HUES48 (cell line): ENCODE measurements at regions not wholly inside any gene's neighbourhood (a gene's known extent, or its start where the extent isn't known, plus 50 kb on each side); places are given as distances from the start of the nearest gene placed in this dataset.
"Not testable (repeated sequence)": the region's sequence is repeated elsewhere in the genome, so short reads cannot be mapped to it uniquely, and the experiment has no call there.

Source experiments
- H3K27ac ChIP-seq: one replicate; pipeline ENCODE4 v1.7.0; 2013; ENCODE audit warnings: low read depth, low read length, inconsistent platforms
- H3K27me3 ChIP-seq: 2 replicates; pipeline ENCODE4 v1.6.1; 2013; ENCODE audit warnings: mild to moderate bottlenecking, low read length; ENCODE audit not compliant: control insufficient read depth, insufficient read depth
- H3K36me3 ChIP-seq: 2 replicates; pipeline ENCODE4 v1.6.1; 2013; ENCODE audit warnings: low read length; ENCODE audit not compliant: control insufficient read depth, insufficient read depth
- H3K4me1 ChIP-seq: 2 replicates; pipeline ENCODE4 v1.6.1; 2013; ENCODE audit warnings: mild to moderate bottlenecking, low read length; ENCODE audit not compliant: control insufficient read depth, insufficient read depth
- H3K4me3 ChIP-seq: 2 replicates; pipeline ENCODE4 v1.5.1; 2013; ENCODE audit warnings: mild to moderate bottlenecking, low read depth, low read length
- H3K9ac ChIP-seq: 2 replicates; pipeline ENCODE4 v1.6.1; 2013; ENCODE audit warnings: mild to moderate bottlenecking, low read depth, low read length, moderate library complexity
- H3K9me3 ChIP-seq: 2 replicates; pipeline ENCODE4 v1.6.1; 2013; ENCODE audit warnings: low read length; ENCODE audit not compliant: control insufficient read depth, insufficient read depth

GRCh38 chr4:189826657-189827056, 114.0 kb upstream of the FRG1 start:
- no peaks in the 10 kb centered on the region for H3K27me3 ChIP-seq
- H3K9me3 ChIP-seq = peaks cover 12% of the 10 kb centered on the region
- peaks cover 6% of the 10 kb centered on the region; the same call in 1 of the 2 replicates for H3K4me1 ChIP-seq
- H3K27ac ChIP-seq = no peak overlapping the region
- H3K9ac ChIP-seq = no peak overlapping the region
- no peak overlapping the region for H3K4me3 ChIP-seq
- H3K36me3 ChIP-seq = no peaks in the 10 kb centered on the region

GRCh38 chr4:189828081-189828697, 112.5 kb upstream of the FRG1 start:
- no peak overlapping the region for H3K4me3 ChIP-seq
- H3K36me3 ChIP-seq = no peaks in the 10 kb centered on the region
- peaks cover 6% of the 10 kb centered on the region; the same call in 1 of the 2 replicates for H3K4me1 ChIP-seq
- no peaks in the 10 kb centered on the region for H3K27me3 ChIP-seq
- H3K9me3 ChIP-seq = peaks cover 12% of the 10 kb centered on the region
- H3K27ac ChIP-seq = no peak overlapping the region
- no peak overlapping the region for H3K9ac ChIP-seq

- peaks cover 8% of the 10 kb centered on the region; the same call in 1 of the 2 replicates for H3K9me3 ChIP-seq
- H3K27ac ChIP-seq = no peak overlapping the region
- no peak overlapping the region for H3K9ac ChIP-seq
- H3K4me3 ChIP-seq = no peak overlapping the region
- no peaks in the 10 kb centered on the region for H3K4me1 ChIP-seq
- H3K27me3 ChIP-seq = no peaks in the 10 kb centered on the region
- no peaks in the 10 kb centered on the region for H3K36me3 ChIP-seq
Observed at GRCh38 chr4:189832528-189832927, 108.1 kb upstream of the FRG1 start.

- Histone ChIP-seq H3K9me3 (peaks cover 11% of the 10 kb centered on the region), H3K4me3 (no peak overlapping the region), H3K27ac (no peak overlapping the region), H3K9ac (no peak overlapping the region), H3K4me1 (no peaks in the 10 kb centered on the region), H3K36me3 (no peaks in the 10 kb centered on the region), H3K27me3 (no peaks in the 10 kb centered on the region)
Observed at GRCh38 chr4:189834616-189835015, 106.1 kb upstream of the FRG1 start.

- no peak overlapping the region for H3K4me3 ChIP-seq
- no peak overlapping the region for H3K9ac ChIP-seq
Observed at GRCh38 chr4:189835505-189835904, 105.2 kb upstream of the FRG1 start.

GRCh38 chr4:189837471-189837870, 103.2 kb upstream of the FRG1 start:
- H3K4me3 ChIP-seq = no peak overlapping the region
- H3K4me1 ChIP-seq = no peaks in the 10 kb centered on the region
- H3K36me3 ChIP-seq = no peaks in the 10 kb centered on the region
- H3K9me3 ChIP-seq = peaks cover 28% of the 10 kb centered on the region
- H3K9ac ChIP-seq = no peak overlapping the region
- H3K27me3 ChIP-seq = no peaks in the 10 kb centered on the region
- no peak overlapping the region for H3K27ac ChIP-seq

More at GRCh38 chr4:189835505-189835904, 105.2 kb upstream of the FRG1 start:
- H3K27ac ChIP-seq = no peak overlapping the region
- no peaks in the 10 kb centered on the region for H3K36me3 ChIP-seq
- H3K9me3 ChIP-seq = peaks cover 17% of the 10 kb centered on the region
- no peaks in the 10 kb centered on the region for H3K4me1 ChIP-seq
- H3K27me3 ChIP-seq = no peaks in the 10 kb centered on the region

GRCh38 chr4:189838821-189839497, 101.7 kb upstream of the FRG1 start:
- H3K9ac ChIP-seq = no peak overlapping the region
- H3K4me3 ChIP-seq = no peak overlapping the region
- H3K27me3 ChIP-seq = no peaks in the 10 kb centered on the region
- H3K9me3 ChIP-seq = peaks cover 34% of the 10 kb centered on the region
- no peaks in the 10 kb centered on the region for H3K36me3 ChIP-seq
- no peaks in the 10 kb centered on the region for H3K4me1 ChIP-seq
- H3K27ac ChIP-seq = no peak overlapping the region

GRCh38 chr4:189840356-189840755, 100.3 kb upstream of the FRG1 start:
- H3K4me1 ChIP-seq = no peaks in the 10 kb centered on the region

GRCh38 chr4:189843413-189844009, 97.2 kb upstream of the FRG1 start:
- no peaks in the 10 kb centered on the region for H3K27me3 ChIP-seq
- no peak overlapping the region for H3K27ac ChIP-seq
- H3K36me3 ChIP-seq = no peaks in the 10 kb centered on the region
- H3K9ac ChIP-seq = no peak overlapping the region
- no peak overlapping the region for H3K4me3 ChIP-seq
- no peaks in the 10 kb centered on the region for H3K4me1 ChIP-seq
- H3K9me3 ChIP-seq = peaks cover 53% of the 10 kb centered on the region

More at GRCh38 chr4:189840356-189840755, 100.3 kb upstream of the FRG1 start:
- no peaks in the 10 kb centered on the region for H3K36me3 ChIP-seq
- no peak overlapping the region for H3K4me3 ChIP-seq
- H3K9ac ChIP-seq = no peak overlapping the region
- H3K27me3 ChIP-seq = no peaks in the 10 kb centered on the region
- peaks cover 34% of the 10 kb centered on the region for H3K9me3 ChIP-seq
- H3K27ac ChIP-seq = no peak overlapping the region

GRCh38 chr4:189845145-189845846, 95.4 kb upstream of the FRG1 start:
- Histone ChIP-seq H3K4me1 (no peaks in the 10 kb centered on the region), H3K9ac (no peak overlapping the region), H3K9me3 (peaks cover 59% of the 10 kb centered on the region), H3K27ac (no peak overlapping the region), H3K36me3 (no peaks in the 10 kb centered on the region), H3K27me3 (no peaks in the 10 kb centered on the region), H3K4me3 (no peak overlapping the region)

- not testable (repeated sequence) for H3K9ac ChIP-seq, H3K4me1 ChIP-seq, H3K36me3 ChIP-seq, H3K27me3 ChIP-seq, H3K4me3 ChIP-seq, H3K27ac ChIP-seq
- peaks cover 62% of the 10 kb centered on the region for H3K9me3 ChIP-seq
Observed at GRCh38 chr4:189846094-189846493, 94.6 kb upstream of the FRG1 start.
